ENCODE measurements at regions not wholly inside any gene's neighbourhood (a gene's known extent, or its start where the extent isn't known, plus 50 kb on each side); places are given as distances from the start of the nearest gene placed in this dataset.

- Histone ChIP-seq H3K4me3 (no peak overlapping the region), H3K27ac (no peak overlapping the region), H3K4me1 (replicated peaks in 1 of 2) (no peaks in the 10 kb centered on the region), H3K36me3 (replicated peaks in 1 of 2) (no peaks in the 10 kb centered on the region), H3K27me3 (no peaks in the 10 kb centered on the region), H3K9me3 (replicated peaks in 1 of 3) (no peaks in the 10 kb centered on the region)
- no peak for DNase-seq
- 82 to 90% (median 85%) methylated on average over 2 of the region's 2 CpGs for WGBS, 4 donors
- TF ChIP-seq POLR2A (IDR thresholded peaks at IDR 0.05) = no peak
- intact Hi-C loops (cut with DNase I) = no loop called here
Measured at GRCh38 chr15:35914573-35914972, 368.6 kb upstream of the DPH6 start.

- H3K9me3 ChIP-seq (replicated peaks in 1 of 3) = no peaks in the 10 kb centered on the region
- intact Hi-C loops (cut with DNase I) = no loop called here
- H3K27ac ChIP-seq = no peak overlapping the region
- H3K27me3 ChIP-seq = no peaks in the 10 kb centered on the region
- H3K4me1 ChIP-seq (replicated peaks in 1 of 2) = no peaks in the 10 kb centered on the region
- DNase-seq = no peak
- no peak for TF ChIP-seq CTCF (IDR thresholded peaks at IDR 0.05)
- TF ChIP-seq POLR2A (IDR thresholded peaks at IDR 0.05) = no peak
- no peaks in the 10 kb centered on the region for H3K36me3 ChIP-seq (replicated peaks in 1 of 2)
- no peak overlapping the region for H3K4me3 ChIP-seq
Measured at GRCh38 chr15:35921046-35921445, 375.1 kb upstream of the DPH6 start.

GRCh38 chr15:35925275-35926006 is 379.5 kb upstream of the DPH6 start:
- intact Hi-C loops (cut with DNase I) = no loop called here
- DNase-seq = no peak
- Histone ChIP-seq H3K4me3 (no peak overlapping the region), H3K27me3 (no peaks in the 10 kb centered on the region), H3K4me1 (replicated peaks in 1 of 2) (no peaks in the 10 kb centered on the region), H3K36me3 (replicated peaks in 1 of 2) (no peaks in the 10 kb centered on the region), H3K27ac (no peak overlapping the region), H3K9me3 (replicated peaks in 1 of 3) (no peaks in the 10 kb centered on the region)
- 80 to 86% (median 82%) methylated on average over 9 of the region's 9 CpGs for WGBS, 4 donors
- TF ChIP-seq POLR2A (IDR thresholded peaks at IDR 0.05) (no peak), CTCF (IDR thresholded peaks at IDR 0.05) (no peak)

GRCh38 chr15:35926007-35926380 is 380.0 kb upstream of the DPH6 start:
- Histone ChIP-seq H3K27me3 (no peaks in the 10 kb centered on the region), H3K9me3 (replicated peaks in 1 of 3) (no peaks in the 10 kb centered on the region), H3K36me3 (replicated peaks in 1 of 2) (no peaks in the 10 kb centered on the region), H3K4me1 (replicated peaks in 1 of 2) (no peaks in the 10 kb centered on the region), H3K27ac (no peak overlapping the region), H3K4me3 (no peak overlapping the region)
- no peak for DNase-seq
- TF ChIP-seq POLR2A (IDR thresholded peaks at IDR 0.05) (no peak), CTCF (IDR thresholded peaks at IDR 0.05) (no peak)
- intact Hi-C loops (cut with DNase I) = no loop called here

GRCh38 chr15:35928847-35929246 is 382.9 kb upstream of the DPH6 start:
- 55 to 75% (median 74%) methylated on average over 2 of the region's 2 CpGs for WGBS, 4 donors
- Histone ChIP-seq H3K27me3 (no peaks in the 10 kb centered on the region), H3K4me1 (replicated peaks in 1 of 2) (no peaks in the 10 kb centered on the region), H3K4me3 (no peak overlapping the region), H3K36me3 (replicated peaks in 1 of 2) (no peaks in the 10 kb centered on the region), H3K27ac (no peak overlapping the region), H3K9me3 (replicated peaks in 1 of 3) (no peaks in the 10 kb centered on the region)
- DNase-seq = no peak
- intact Hi-C loops (cut with DNase I) = no loop called here
- no peak for TF ChIP-seq POLR2A (IDR thresholded peaks at IDR 0.05)
- no peak for TF ChIP-seq CTCF (IDR thresholded peaks at IDR 0.05)

All from adrenal gland (tissue), 9 donors.